ENCODE measurements at regions not wholly inside any gene's neighbourhood (a gene's known extent, or its start where the extent isn't known, plus 50 kb on each side); places are given as distances from the start of the nearest gene placed in this dataset.

GRCh38 chr16:87129771-87130170, 187.4 kb downstream of the C16orf95 start:
- TF ChIP-seq CTCF (IDR thresholded peaks at IDR 0.05) (no peak), POLR2A (IDR thresholded peaks at IDR 0.05) (no peak)

Measured in heart left ventricle (tissue), 13 donors.